K562 (cell line): ENCODE measurements at regions not wholly inside any gene's neighbourhood (a gene's known extent, or its start where the extent isn't known, plus 50 kb on each side); places are given as distances from the start of the nearest gene placed in this dataset.

Source experiments
- EP300 ChIP-seq: IDR thresholded peaks from 2 replicates; pipeline ENCODE4 v1.6.1; 2012; ENCODE audit warnings: low read length, improper control_type of control experiment
- MYNN ChIP-seq, 2 experiments: sonication (generic); formaldehyde crosslinking in 1 of 2; IDR thresholded peaks; 2 replicates each; pipeline versions ENCODE4 v1.5.0 to v1.6.1; 2016 to 2020; ENCODE audit warnings: antibody characterized with exemption in 1 of 2, missing genetic modification reagents in 1 of 2
- ZNF318 ChIP-seq, 2 experiments: fragments of 450-650 bp; IDR thresholded peaks; 2 replicates each; pipeline ENCODE4 v1.6.1; 2016; ENCODE audit warnings: mild to moderate bottlenecking in 2 of 2, borderline replicate concordance in 1 of 2, low read depth in 1 of 2, moderate library complexity in 1 of 2
- TF ChIP-seq, protein P1 (sequence below), 2 experiments: fragments of 450-650 bp; formaldehyde crosslinking in 1 of 2; IDR thresholded peaks; 2 replicates each; pipeline versions ENCODE4 v1.4.0 to v1.6.1; 2014 to 2020; ENCODE audit warnings: mild to moderate bottlenecking in 2 of 2, borderline replicate concordance in 1 of 2, low read depth in 1 of 2
- TF ChIP-seq, protein P2 (sequence below), 3 experiments: fragments of 200-800 bp in 1 of 3; sonication (Bioruptor generic) in 1 of 3; sonication (generic) in 1 of 3; formaldehyde crosslinking in 1 of 3; IDR thresholded peaks; 2 replicates each; pipeline versions ENCODE4 v1.6.1 to v1.8.0; 2016 to 2022; ENCODE audit warnings: mild to moderate bottlenecking in 2 of 3, missing compliant biosample characterization in 2 of 3, missing genetic modification characterization in 2 of 3, missing genetic modification reagents in 1 of 3
- TF ChIP-seq, protein P3 (sequence below), 2 experiments: fragments of 250-450 bp in 1 of 2; fragments of 450-650 bp in 1 of 2; sonication (Bioruptor Pico) in 1 of 2; IDR thresholded peaks; 2 replicates each; pipeline versions ENCODE4 v1.6.1 to v1.8.0; 2016 to 2021; ENCODE audit warnings: mild to moderate bottlenecking in 2 of 2, moderate library complexity in 2 of 2, missing compliant biosample characterization in 1 of 2, missing genetic modification characterization in 1 of 2

GRCh38 chr13:97109841-97110492 is 112.2 kb upstream of the MBNL2 start (continued):
- TF ChIP-seq, protein P1, sequence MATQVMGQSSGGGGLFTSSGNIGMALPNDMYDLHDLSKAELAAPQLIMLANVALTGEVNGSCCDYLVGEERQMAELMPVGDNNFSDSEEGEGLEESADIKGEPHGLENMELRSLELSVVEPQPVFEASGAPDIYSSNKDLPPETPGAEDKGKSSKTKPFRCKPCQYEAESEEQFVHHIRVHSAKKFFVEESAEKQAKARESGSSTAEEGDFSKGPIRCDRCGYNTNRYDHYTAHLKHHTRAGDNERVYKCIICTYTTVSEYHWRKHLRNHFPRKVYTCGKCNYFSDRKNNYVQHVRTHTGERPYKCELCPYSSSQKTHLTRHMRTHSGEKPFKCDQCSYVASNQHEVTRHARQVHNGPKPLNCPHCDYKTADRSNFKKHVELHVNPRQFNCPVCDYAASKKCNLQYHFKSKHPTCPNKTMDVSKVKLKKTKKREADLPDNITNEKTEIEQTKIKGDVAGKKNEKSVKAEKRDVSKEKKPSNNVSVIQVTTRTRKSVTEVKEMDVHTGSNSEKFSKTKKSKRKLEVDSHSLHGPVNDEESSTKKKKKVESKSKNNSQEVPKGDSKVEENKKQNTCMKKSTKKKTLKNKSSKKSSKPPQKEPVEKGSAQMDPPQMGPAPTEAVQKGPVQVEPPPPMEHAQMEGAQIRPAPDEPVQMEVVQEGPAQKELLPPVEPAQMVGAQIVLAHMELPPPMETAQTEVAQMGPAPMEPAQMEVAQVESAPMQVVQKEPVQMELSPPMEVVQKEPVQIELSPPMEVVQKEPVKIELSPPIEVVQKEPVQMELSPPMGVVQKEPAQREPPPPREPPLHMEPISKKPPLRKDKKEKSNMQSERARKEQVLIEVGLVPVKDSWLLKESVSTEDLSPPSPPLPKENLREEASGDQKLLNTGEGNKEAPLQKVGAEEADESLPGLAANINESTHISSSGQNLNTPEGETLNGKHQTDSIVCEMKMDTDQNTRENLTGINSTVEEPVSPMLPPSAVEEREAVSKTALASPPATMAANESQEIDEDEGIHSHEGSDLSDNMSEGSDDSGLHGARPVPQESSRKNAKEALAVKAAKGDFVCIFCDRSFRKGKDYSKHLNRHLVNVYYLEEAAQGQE (IDR thresholded peaks at IDR 0.05; ENCODE audit: borderline replicate concordance): peak; percentile 91
- TF ChIP-seq, protein P1 (CRISPR knock-in tag; IDR thresholded peaks at IDR 0.05; ENCODE audit: low read depth): no peak
- TF ChIP-seq, protein P2, sequence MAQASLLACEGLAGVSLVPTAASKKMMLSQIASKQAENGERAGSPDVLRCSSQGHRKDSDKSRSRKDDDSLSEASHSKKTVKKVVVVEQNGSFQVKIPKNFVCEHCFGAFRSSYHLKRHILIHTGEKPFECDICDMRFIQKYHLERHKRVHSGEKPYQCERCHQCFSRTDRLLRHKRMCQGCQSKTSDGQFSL (CRISPR knock-in tag; IDR thresholded peaks at IDR 0.05): peak; percentile 65; the same call in 1 of the 2 replicates
- TF ChIP-seq, protein P2 (tag; IDR thresholded peaks at IDR 0.05): no peak
- TF ChIP-seq MYNN (IDR thresholded peaks at IDR 0.05) (peak; percentile 41; the same call in 1 of the 2 replicates), MYNN (CRISPR knock-in tag; IDR thresholded peaks at IDR 0.05) (no peak), EP300 (no peak), ZNF318 (IDR thresholded peaks at IDR 0.05; ENCODE audit: borderline replicate concordance in 1 of 2, low read depth in 1 of 2) (no peak)
- TF ChIP-seq, protein P3, sequence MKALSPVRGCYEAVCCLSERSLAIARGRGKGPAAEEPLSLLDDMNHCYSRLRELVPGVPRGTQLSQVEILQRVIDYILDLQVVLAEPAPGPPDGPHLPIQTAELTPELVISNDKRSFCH (CRISPR knock-in tag; IDR thresholded peaks at IDR 0.05): no peak
- TF ChIP-seq, protein P3 (tag; IDR thresholded peaks at IDR 0.05): 0 out of 2 replicates have a peak, but pooled peaks have one; percentile 23
